ENCODE measurements at regions not wholly inside any gene's neighbourhood (a gene's known extent, or its start where the extent isn't known, plus 50 kb on each side); places are given as distances from the start of the nearest gene placed in this dataset.

DNA sequence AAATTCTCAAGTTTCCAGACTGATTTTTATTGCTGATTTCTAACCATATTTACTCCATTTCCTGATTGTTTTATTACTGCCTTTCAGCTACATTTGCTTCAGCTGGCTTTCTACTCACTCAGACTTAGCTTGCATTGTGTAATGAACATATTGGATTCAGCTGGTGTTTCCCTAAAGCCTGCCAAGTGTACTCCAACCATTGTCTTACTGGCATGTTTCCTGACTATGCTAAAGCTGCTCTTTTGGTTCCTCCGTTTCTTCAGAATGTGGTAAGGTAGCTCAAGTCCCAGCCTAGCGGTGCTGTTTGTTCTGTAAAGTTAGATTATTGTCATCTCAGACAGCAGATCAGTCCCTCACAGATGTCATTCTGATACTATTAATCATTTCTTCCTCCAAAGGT, 53.1 kb upstream of the GLRA2 start:
- H3K4me3 ChIP-seq (ENCODE audit: low read depth, low read length): no peak overlapping the region
- DNase-seq (ENCODE audit: low read depth): peak; percentile 2
- TF ChIP-seq, protein P1, sequence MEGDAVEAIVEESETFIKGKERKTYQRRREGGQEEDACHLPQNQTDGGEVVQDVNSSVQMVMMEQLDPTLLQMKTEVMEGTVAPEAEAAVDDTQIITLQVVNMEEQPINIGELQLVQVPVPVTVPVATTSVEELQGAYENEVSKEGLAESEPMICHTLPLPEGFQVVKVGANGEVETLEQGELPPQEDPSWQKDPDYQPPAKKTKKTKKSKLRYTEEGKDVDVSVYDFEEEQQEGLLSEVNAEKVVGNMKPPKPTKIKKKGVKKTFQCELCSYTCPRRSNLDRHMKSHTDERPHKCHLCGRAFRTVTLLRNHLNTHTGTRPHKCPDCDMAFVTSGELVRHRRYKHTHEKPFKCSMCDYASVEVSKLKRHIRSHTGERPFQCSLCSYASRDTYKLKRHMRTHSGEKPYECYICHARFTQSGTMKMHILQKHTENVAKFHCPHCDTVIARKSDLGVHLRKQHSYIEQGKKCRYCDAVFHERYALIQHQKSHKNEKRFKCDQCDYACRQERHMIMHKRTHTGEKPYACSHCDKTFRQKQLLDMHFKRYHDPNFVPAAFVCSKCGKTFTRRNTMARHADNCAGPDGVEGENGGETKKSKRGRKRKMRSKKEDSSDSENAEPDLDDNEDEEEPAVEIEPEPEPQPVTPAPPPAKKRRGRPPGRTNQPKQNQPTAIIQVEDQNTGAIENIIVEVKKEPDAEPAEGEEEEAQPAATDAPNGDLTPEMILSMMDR (IDR thresholded peaks at IDR 0.05; ENCODE audit: insufficient read depth, low read length): no peak

DNA sequence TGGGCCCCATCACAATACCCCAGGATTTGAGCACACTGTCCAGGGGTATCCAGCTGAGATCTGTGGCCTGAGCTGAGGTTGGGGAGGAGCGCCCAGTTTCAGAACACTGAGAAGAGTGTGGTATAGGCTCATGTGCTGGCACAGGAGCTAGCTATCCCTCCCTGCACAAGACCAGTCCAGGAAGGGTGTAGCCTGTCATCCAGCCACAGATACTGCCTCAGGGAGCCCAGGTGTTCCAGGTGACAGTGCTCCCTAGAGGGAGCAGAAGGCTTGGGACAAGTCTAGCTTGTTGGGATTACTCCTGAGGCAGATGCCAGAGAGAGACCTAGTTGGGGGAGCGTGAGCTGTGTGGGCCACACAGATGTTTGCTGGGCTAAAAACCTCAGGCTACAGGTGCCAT, 79.6 kb upstream of the GLRA2 start:
- TF ChIP-seq, protein P1 (IDR thresholded peaks at IDR 0.05; ENCODE audit: insufficient read depth, low read length): no peak
- H3K4me3 ChIP-seq (ENCODE audit: low read depth, low read length): no peak overlapping the region
- DNase-seq (ENCODE audit: low read depth): no peak

DNA sequence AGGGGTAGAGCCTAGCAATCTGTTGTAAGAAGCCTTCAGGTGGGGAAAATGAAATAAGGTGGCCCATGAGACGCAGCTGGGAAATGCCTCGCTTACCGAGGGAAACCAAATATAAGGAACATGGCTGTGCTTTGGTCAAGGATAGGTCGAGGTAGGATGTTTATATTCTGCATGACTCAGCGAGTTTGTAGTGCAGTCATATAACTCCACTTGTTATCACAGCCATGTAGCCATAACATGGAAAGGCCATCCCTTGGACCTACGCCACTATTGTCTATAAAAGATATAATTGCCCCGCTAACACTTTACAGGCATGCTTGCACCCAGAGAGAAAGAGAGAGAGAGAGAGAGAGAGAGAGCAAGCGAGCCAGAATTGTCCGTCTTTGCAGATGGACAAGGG, 80.9 kb upstream of the GLRA2 start:
- no peak for DNase-seq (ENCODE audit: low read depth)
- TF ChIP-seq, protein P1 (IDR thresholded peaks at IDR 0.05; ENCODE audit: insufficient read depth, low read length): no peak
- no peak overlapping the region for H3K4me3 ChIP-seq (ENCODE audit: low read depth, low read length)

- DNase-seq (ENCODE audit: low read depth): no peak
- H3K4me3 ChIP-seq (ENCODE audit: low read depth, low read length): no peak overlapping the region
- TF ChIP-seq, protein P1 (IDR thresholded peaks at IDR 0.05; ENCODE audit: insufficient read depth, low read length): no peak
Measured at GRCh38 chrX:14440106-14440505, 89.2 kb upstream of the GLRA2 start.

GRCh38 chrX:14427614-14428013, 101.7 kb upstream of the GLRA2 start:
- DNase-seq (ENCODE audit: low read depth): no peak
- H3K4me3 ChIP-seq (ENCODE audit: low read depth, low read length): no peak overlapping the region
- TF ChIP-seq, protein P1 (IDR thresholded peaks at IDR 0.05; ENCODE audit: insufficient read depth, low read length): no peak

DNA sequence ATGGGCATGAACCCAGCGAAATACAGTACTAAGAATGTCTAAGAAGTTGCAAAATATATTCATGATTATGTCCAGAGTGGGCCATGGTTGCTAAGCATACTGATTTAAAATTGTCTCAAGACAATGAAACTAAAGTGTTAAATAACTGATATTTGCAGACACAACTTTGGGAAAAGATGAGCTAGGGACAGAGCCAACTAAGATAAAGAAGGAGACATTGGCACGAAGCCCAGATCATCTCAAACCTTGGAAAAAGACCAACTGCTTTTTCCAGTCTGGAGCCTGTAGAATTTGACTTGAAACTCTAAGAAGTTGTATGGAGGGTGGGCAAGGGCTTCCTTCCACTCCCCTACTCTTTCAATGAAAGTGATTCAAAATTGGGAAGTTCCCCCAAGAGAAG, 108.5 kb upstream of the GLRA2 start:
- no peak for DNase-seq (ENCODE audit: low read depth)
- TF ChIP-seq, protein P1 (IDR thresholded peaks at IDR 0.05; ENCODE audit: insufficient read depth, low read length): no peak

GRCh38 chrX:14412686-14413085, 116.7 kb upstream of the GLRA2 start:
- TF ChIP-seq, protein P1 (IDR thresholded peaks at IDR 0.05; ENCODE audit: insufficient read depth, low read length): no peak
- no peak overlapping the region for H3K4me3 ChIP-seq (ENCODE audit: low read depth, low read length)
- no peak for DNase-seq (ENCODE audit: low read depth)

More for the DNA sequence above, 108.5 kb upstream of the GLRA2 start:
- H3K4me3 ChIP-seq (ENCODE audit: low read depth, low read length): no peak overlapping the region
